Endothelial cell of umbilical vein (primary cell): ENCODE measurements at regions not wholly inside any gene's neighbourhood (a gene's known extent, or its start where the extent isn't known, plus 50 kb on each side); places are given as distances from the start of the nearest gene placed in this dataset.

ENCODE experiments used
- FOS ChIP-seq: IDR thresholded peaks from 2 replicates; pipeline ENCODE4 v1.6.1; 2011; ENCODE audit warnings: mild to moderate bottlenecking, low read length, moderate library complexity, borderline replicate concordance; ENCODE audit not compliant: insufficient read depth
- POLR2A ChIP-seq: IDR thresholded peaks from 2 replicates; pipeline ENCODE4 v1.6.1; 2012; ENCODE audit warnings: low read depth, mild to moderate bottlenecking, control low read depth, low read length
- TF ChIP-seq, protein P1 (sequence below), 2 donors: IDR thresholded peaks; 1 replicate in 1 of 2; 2 replicates in 1 of 2; pipeline ENCODE4 v1.5.1; 2011; ENCODE audit warnings: low read length in 2 of 2, mild to moderate bottlenecking in 2 of 2, moderate library complexity in 2 of 2, control low read depth in 1 of 2, inconsistent platforms in 1 of 2, low read depth in 1 of 2; ENCODE audit not compliant: insufficient read depth in 1 of 2; ENCODE audit errors: extremely low read depth in 1 of 2

DNA sequence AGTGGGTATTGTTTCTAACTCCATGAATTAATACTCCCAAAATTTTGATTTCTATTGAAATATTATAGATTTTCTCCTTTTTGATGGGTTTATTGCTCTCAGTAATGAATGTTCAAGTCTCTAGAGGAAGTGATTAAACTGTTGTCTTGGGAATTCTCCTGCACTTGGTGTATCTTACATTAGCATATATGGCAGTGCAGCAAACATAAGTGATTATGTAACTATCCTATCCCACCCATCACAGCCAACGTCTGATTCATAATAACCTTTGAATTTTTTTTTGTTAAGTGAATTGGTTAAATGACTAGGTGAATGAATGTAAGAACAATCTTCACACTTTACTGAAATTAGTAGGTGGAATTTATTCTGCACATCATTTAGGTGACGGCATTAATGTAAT is 483.7 kb downstream of the TAF11L14 start:
- TF ChIP-seq, protein P1, sequence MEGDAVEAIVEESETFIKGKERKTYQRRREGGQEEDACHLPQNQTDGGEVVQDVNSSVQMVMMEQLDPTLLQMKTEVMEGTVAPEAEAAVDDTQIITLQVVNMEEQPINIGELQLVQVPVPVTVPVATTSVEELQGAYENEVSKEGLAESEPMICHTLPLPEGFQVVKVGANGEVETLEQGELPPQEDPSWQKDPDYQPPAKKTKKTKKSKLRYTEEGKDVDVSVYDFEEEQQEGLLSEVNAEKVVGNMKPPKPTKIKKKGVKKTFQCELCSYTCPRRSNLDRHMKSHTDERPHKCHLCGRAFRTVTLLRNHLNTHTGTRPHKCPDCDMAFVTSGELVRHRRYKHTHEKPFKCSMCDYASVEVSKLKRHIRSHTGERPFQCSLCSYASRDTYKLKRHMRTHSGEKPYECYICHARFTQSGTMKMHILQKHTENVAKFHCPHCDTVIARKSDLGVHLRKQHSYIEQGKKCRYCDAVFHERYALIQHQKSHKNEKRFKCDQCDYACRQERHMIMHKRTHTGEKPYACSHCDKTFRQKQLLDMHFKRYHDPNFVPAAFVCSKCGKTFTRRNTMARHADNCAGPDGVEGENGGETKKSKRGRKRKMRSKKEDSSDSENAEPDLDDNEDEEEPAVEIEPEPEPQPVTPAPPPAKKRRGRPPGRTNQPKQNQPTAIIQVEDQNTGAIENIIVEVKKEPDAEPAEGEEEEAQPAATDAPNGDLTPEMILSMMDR (IDR thresholded peaks at IDR 0.05; ENCODE audit: extremely low read depth in 1 of 2, insufficient read depth in 1 of 2, low read depth in 1 of 2, low read length in 2 of 2): no peak
- no peak for TF ChIP-seq POLR2A
- TF ChIP-seq FOS: no peak
